Lung (tissue), 11 donors: ENCODE measurements at regions not wholly inside any gene's neighbourhood (a gene's known extent, or its start where the extent isn't known, plus 50 kb on each side); places are given as distances from the start of the nearest gene placed in this dataset.

Experiments used
- ATAC-seq: fragments of 200-7000 bp; cut with Tn5 transposase; one replicate; pipeline ENCODE4 v1.9.1; 2020; ENCODE audit warnings: moderate number of reproducible peaks; ENCODE audit not compliant: insufficient read depth, low FRiP score
- DNase-seq, 3 donors: peaks; one replicate each; pipeline ENCODE4 v3.0.0-alpha.2; 2013 to 2017
- H3K27ac ChIP-seq, 2 donors: one replicate each; pipeline ENCODE4 v1.5.1; 2013; ENCODE audit warnings: mild to moderate bottlenecking in 2 of 2, moderate library complexity in 2 of 2, control low read depth in 1 of 2, inconsistent platforms in 1 of 2, low read depth in 1 of 2, low read length in 1 of 2
- H3K27me3 ChIP-seq, 3 donors: one replicate each; pipeline ENCODE4 v1.5.1; 2013; ENCODE audit warnings: low read length in 2 of 3; ENCODE audit not compliant: control insufficient read depth in 3 of 3, insufficient read depth in 3 of 3
- H3K36me3 ChIP-seq, 4 donors: one replicate each; pipeline ENCODE4 v1.5.1; 2013; ENCODE audit warnings: low read length in 4 of 4, mild to moderate bottlenecking in 1 of 4, moderate library complexity in 1 of 4; ENCODE audit not compliant: control insufficient read depth in 4 of 4, insufficient read depth in 4 of 4
- H3K4me1 ChIP-seq, 5 donors: one replicate each; pipeline ENCODE4 v1.5.1; 2013; ENCODE audit warnings: low read length in 5 of 5, mild to moderate bottlenecking in 2 of 5, moderate library complexity in 1 of 5; ENCODE audit not compliant: control insufficient read depth in 5 of 5, insufficient read depth in 5 of 5
- H3K4me3 ChIP-seq: one replicate; pipeline ENCODE4 v1.5.1; 2013; ENCODE audit warnings: mild to moderate bottlenecking, control low read depth, moderate library complexity
- H3K9ac ChIP-seq, 2 donors: one replicate each; pipeline ENCODE4 v1.5.1; 2013; ENCODE audit warnings: low read length in 2 of 2, control low read depth in 1 of 2; ENCODE audit not compliant: insufficient read depth in 1 of 2
- H3K9me3 ChIP-seq, 4 donors: one replicate each; pipeline ENCODE4 v1.5.1; 2013; ENCODE audit warnings: low read length in 3 of 4, mild to moderate bottlenecking in 1 of 4, moderate library complexity in 1 of 4; ENCODE audit not compliant: control insufficient read depth in 4 of 4, insufficient read depth in 3 of 4
- WGBS, 2 donors: extraction: QIAGEN DNeasy Blood & Tissue Kit; methylation state at CpG; one replicate each; pipeline ENCODE4 v1.1.7; 2013; 5-methylcytosine and 5-hydroxymethylcytosine counted together
- TF ChIP-seq, protein P1 (sequence below): IDR thresholded peaks from 2 replicates; pipeline ENCODE4 v1.5.1; 2012; ENCODE audit warnings: mild to moderate bottlenecking; ENCODE audit errors: control extremely low read depth, extremely low read depth
- donor health status: control.
- donor health status: control.
- donor health status: Bipolar disorder and iron deficiency.
- donor health status: healthy.
- donor health status: DM: yes; HTN: yes; CAD: no.

DNA sequence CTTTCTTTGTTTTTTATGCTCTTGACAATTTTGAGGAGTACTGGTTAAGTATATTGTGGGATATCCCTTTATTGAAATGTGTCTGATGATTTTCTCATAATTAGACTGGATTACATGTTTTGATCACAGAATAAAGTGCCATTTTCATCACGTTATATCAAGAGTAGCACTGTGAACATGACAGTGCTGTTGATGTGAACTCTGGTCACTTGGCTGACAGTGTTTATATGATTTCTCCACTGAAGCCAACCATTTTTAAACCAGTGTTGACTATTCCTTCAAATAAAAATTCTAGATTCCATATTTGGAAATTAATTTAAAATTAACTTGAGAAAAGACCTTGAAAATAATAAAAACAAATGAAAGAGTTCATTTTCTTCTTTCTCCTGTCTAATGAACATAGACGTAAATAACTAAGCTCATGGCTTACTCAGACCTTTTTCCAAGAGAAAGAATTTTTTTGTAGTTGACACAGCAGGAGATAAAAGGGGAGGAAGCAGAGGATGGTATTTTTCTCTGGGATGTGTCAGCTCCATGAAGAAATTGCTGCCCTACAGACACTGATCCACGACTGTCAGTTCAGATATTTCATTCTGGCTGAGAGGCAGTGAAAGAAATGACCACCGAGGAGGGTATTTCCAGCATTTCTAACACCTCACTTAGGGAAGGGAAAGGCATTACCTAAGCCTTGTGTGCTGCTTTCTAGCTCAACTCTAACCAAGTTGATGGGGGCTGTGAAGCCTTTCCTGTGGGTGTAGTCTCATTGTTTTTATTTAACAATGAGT, 150.9 kb upstream of the ANK2 start:
- peaks cover 0 to 7% (median 0%) of the 10 kb centered on the region in 5 donors for H3K4me1 ChIP-seq
- DNase-seq (no peak), ATAC-seq (no peak)
- TF ChIP-seq, protein P1, sequence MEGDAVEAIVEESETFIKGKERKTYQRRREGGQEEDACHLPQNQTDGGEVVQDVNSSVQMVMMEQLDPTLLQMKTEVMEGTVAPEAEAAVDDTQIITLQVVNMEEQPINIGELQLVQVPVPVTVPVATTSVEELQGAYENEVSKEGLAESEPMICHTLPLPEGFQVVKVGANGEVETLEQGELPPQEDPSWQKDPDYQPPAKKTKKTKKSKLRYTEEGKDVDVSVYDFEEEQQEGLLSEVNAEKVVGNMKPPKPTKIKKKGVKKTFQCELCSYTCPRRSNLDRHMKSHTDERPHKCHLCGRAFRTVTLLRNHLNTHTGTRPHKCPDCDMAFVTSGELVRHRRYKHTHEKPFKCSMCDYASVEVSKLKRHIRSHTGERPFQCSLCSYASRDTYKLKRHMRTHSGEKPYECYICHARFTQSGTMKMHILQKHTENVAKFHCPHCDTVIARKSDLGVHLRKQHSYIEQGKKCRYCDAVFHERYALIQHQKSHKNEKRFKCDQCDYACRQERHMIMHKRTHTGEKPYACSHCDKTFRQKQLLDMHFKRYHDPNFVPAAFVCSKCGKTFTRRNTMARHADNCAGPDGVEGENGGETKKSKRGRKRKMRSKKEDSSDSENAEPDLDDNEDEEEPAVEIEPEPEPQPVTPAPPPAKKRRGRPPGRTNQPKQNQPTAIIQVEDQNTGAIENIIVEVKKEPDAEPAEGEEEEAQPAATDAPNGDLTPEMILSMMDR = no peak
- no peaks in the 10 kb centered on the region for H3K9me3 ChIP-seq
- 57 to 60% methylated on average over 4 of the region's 4 CpGs for WGBS, 2 donors
- H3K27ac ChIP-seq = no peak overlapping the region
- H3K9ac ChIP-seq = no peak overlapping the region
- no peaks in the 10 kb centered on the region for H3K36me3 ChIP-seq
- H3K4me3 ChIP-seq = no peak overlapping the region
- no peaks in the 10 kb centered on the region for H3K27me3 ChIP-seq

DNA sequence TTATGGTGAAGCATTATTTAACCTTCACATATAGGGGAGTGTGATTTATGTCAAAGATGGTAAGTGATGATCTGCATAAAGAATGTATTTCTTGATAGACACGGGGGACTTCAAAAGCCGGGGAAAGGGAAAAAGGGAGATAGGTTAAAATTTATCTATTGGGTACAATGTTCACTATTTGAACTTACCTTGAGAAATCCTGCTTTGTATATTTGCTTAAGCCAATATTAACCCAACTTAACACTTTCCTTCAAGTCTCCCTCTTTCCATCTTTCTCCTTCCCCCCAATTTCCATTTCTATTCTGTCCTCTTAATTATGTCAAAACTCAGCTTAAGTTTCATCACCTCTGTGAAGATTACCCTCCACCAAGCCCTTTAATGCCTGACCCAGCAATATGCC, 149.0 kb upstream of the ANK2 start:
- no peak for ATAC-seq
- H3K27ac ChIP-seq = no peak overlapping the region
- no peak overlapping the region for H3K9ac ChIP-seq
- no peaks in the 10 kb centered on the region for H3K9me3 ChIP-seq
- no peaks in the 10 kb centered on the region for H3K36me3 ChIP-seq
- peaks cover 0 to 7% (median 0%) of the 10 kb centered on the region in 5 donors for H3K4me1 ChIP-seq
- no peak for DNase-seq
- H3K27me3 ChIP-seq = no peaks in the 10 kb centered on the region
- TF ChIP-seq, protein P1 = no peak
- no peak overlapping the region for H3K4me3 ChIP-seq
- WGBS, 2 donors = 67 to 89% methylated on average over 2 of the region's 2 CpGs

DNA sequence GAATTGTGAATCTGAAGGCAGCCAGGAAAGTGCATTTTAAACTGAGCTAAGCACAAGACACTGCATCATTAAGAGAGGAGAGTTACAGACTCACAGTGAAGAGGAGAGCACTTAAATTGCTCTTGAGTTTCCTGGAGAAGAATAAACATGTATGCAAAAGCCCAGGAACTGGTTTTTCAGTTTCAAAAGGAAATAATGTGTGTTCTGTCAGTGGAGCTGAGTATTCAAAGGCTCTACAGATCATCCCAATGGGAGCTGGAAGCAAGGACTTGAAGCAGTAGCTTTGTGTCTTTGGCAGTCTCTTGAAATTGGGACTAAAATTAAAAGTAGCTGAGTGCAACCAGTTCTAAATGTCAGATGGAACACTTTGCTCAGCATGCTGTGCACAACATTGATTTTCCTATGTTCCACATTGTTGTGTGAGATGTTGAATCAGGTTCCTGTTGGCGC, 147.5 kb upstream of the ANK2 start:
- 80 to 95% methylated on average over 1 of the region's 1 CpG for WGBS, 2 donors
- DNase-seq = peak in 2 of 3 donors; percentile 37 to 62

More for the DNA sequence above, 147.5 kb upstream of the ANK2 start:
- TF ChIP-seq, protein P1 = no peak
- no peak for ATAC-seq
- Histone ChIP-seq H3K36me3 (no peaks in the 10 kb centered on the region), H3K27me3 (no peaks in the 10 kb centered on the region), H3K9me3 (no peaks in the 10 kb centered on the region), H3K4me3 (no peak overlapping the region), H3K27ac (no peak overlapping the region), H3K4me1 (peaks cover 0 to 2% (median 0%) of the 10 kb centered on the region in 5 donors), H3K9ac (no peak overlapping the region)
